HepG2 (cell line): ENCODE measurements at regions not wholly inside any gene's neighbourhood (a gene's known extent, or its start where the extent isn't known, plus 50 kb on each side); places are given as distances from the start of the nearest gene placed in this dataset.
"Not testable (repeated sequence)": the region's sequence is repeated elsewhere in the genome, so short reads cannot be mapped to it uniquely, and the experiment has no call there.

ENCODE experiments used
- ATAC-seq: fragments of 200-7000 bp; cut with Tn5 transposase; 3 replicates; pipeline ENCODE4 v1.9.1; 2020; ENCODE audit warnings: mild to moderate bottlenecking, moderate library complexity
- BruUV-seq: library from RNA; stranded (reverse); fragments of 400-500 nt; replicated peaks from 2 replicates; lab custom pipeline; 2021; lab: Mats Ljungman, UMichigan
- CTCF ChIA-PET: fragments of 300-600 bp; formaldehyde crosslinking; extraction: SDS; loops from one replicate; lab custom pipeline; 2021; ENCODE audit warnings: low total read pairs, inconsistent platforms, low intra/inter-chr PET ratio; lab: Yijun Ruan, JAX
- POLR2A ChIA-PET: fragments of 350-600 bp; sonication (Branson Sonifier 250); formaldehyde crosslinking; loops from one replicate; lab custom pipeline; 2020; ENCODE audit warnings: antibody characterized with exemption, inconsistent platforms; lab: Yijun Ruan, JAX
- DNase-seq: peaks from one replicate; pipeline ENCODE4 v3.0.0-alpha.2; 2015; ENCODE audit warnings: low spot score
- FAIRE-seq: peaks from 3 replicates; lab custom pipeline; 2011; peaks lifted over from hg19 to GRCh38; lab: Jason Lieb, UNC
- H2AFZ ChIP-seq: one replicate; pipeline ENCODE4 v1.6.1; 2011; ENCODE audit warnings: low read length, inconsistent platforms
- H3K27ac ChIP-seq: fragments of 300-600 bp; 3 replicates; pipeline ENCODE4 v1.8.0; 2011; ENCODE audit warnings: mixed run types, mild to moderate bottlenecking, mixed read lengths, low read length, inconsistent platforms; ENCODE audit not compliant: insufficient read depth; ENCODE audit errors: extremely low read length
- H3K27me3 ChIP-seq, 2 experiments: fragments of 200-600 bp in 1 of 2; 2 replicates in 1 of 2; 3 replicates in 1 of 2; pipeline versions ENCODE4 v1.6.0 to v1.8.0; 2011; ENCODE audit warnings: low read length in 2 of 2, mild to moderate bottlenecking in 2 of 2, moderate library complexity in 2 of 2, inconsistent platforms in 1 of 2; ENCODE audit not compliant: insufficient read depth in 2 of 2, control insufficient read depth in 1 of 2
- H3K36me3 ChIP-seq, 2 experiments: fragments of 200-600 bp in 1 of 2; replicated peaks in 1 of 2; 2 replicates in 1 of 2; 3 replicates in 1 of 2; pipeline versions ENCODE4 v1.5.1 to v1.8.0; 2011; ENCODE audit warnings: low read length in 2 of 2, inconsistent platforms in 1 of 2; ENCODE audit not compliant: insufficient read depth in 2 of 2, control insufficient read depth in 1 of 2
- H3K4me1 ChIP-seq: 2 replicates; pipeline ENCODE4 v1.5.1; 2012; ENCODE audit warnings: low read length, inconsistent platforms; ENCODE audit not compliant: insufficient read depth
- H3K4me2 ChIP-seq: 2 replicates; pipeline ENCODE4 v1.6.0; 2011; ENCODE audit warnings: low read depth, low read length, inconsistent platforms
- H3K4me3 ChIP-seq, 3 experiments: fragments of 200-600 bp in 1 of 3; sonication (generic), shearing (Covaris generic) in 1 of 3; replicated peaks in 1 of 3; 2 replicates each; pipeline ENCODE4 v1.5.1; 2011 to 2016; ENCODE audit warnings: low read length in 3 of 3, inconsistent platforms in 2 of 3, low read depth in 2 of 3, mild to moderate bottlenecking in 2 of 3, control low read depth in 1 of 3, mixed read lengths in 1 of 3; ENCODE audit not compliant: insufficient read depth in 1 of 3
- H3K79me2 ChIP-seq: one replicate; pipeline ENCODE4 v1.6.1; 2011; ENCODE audit warnings: low read length, inconsistent platforms; ENCODE audit not compliant: insufficient read depth
- H3K9ac ChIP-seq: 2 replicates; pipeline ENCODE4 v1.6.0; 2011; ENCODE audit warnings: mild to moderate bottlenecking, low read depth, low read length, inconsistent platforms; ENCODE audit not compliant: insufficient read depth
- H3K9me3 ChIP-seq: 2 replicates; pipeline ENCODE4 v1.5.1; 2012; ENCODE audit warnings: mild to moderate bottlenecking, low read length
- H4K20me1 ChIP-seq: 2 replicates; pipeline ENCODE4 v1.6.0; 2011; ENCODE audit warnings: inconsistent platforms, mild to moderate bottlenecking, low read length, moderate library complexity; ENCODE audit not compliant: insufficient read depth
- PAWR ChIP-seq: sonication (generic); formaldehyde crosslinking; IDR thresholded peaks from 2 replicates; pipeline ENCODE4 v1.4.0; 2020; ENCODE audit warnings: missing genetic modification reagents, mild to moderate bottlenecking, borderline replicate concordance
- ZMAT3 ChIP-seq: sonication (generic); formaldehyde crosslinking; conservative IDR thresholded peaks from 2 replicates; pipeline ENCODE4 v1.7.0; 2021; ENCODE audit warnings: missing genetic modification reagents
- ZNF546 ChIP-seq: sonication (generic); formaldehyde crosslinking; conservative IDR thresholded peaks from 2 replicates; pipeline ENCODE4 v1.8.1; 2023; ENCODE audit warnings: mild to moderate bottlenecking, missing genetic modification reagents
- in situ Hi-C: cut with HindIII; loops from 2 replicates; pipeline ENCODE4 v1.10.0; 2017; ENCODE audit warnings: low pct_unique_long_range_greater_than_20kb; ENCODE audit not compliant: extremely low pct_ligation_motif_present
- intact Hi-C: fragments of 100-400 bp; cut with micrococcal nuclease; formaldehyde crosslinking; loops from one replicate; pipeline ENCODE4 v1.10.0; 2022; ENCODE audit not compliant: unreplicated experiment
- TF ChIP-seq, protein P1 (sequence below): sonication (generic); formaldehyde crosslinking; IDR thresholded peaks from 2 replicates; pipeline ENCODE4 v1.4.0; 2020; ENCODE audit warnings: mild to moderate bottlenecking, missing genetic modification reagents
- TF ChIP-seq, protein P2 (sequence below): sonication (generic); formaldehyde crosslinking; IDR thresholded peaks from one replicate; pipeline ENCODE4 v1.5.1; 2020; ENCODE audit warnings: mild to moderate bottlenecking, missing genetic modification reagents; ENCODE audit errors: not compliant biosample characterization

DNA sequence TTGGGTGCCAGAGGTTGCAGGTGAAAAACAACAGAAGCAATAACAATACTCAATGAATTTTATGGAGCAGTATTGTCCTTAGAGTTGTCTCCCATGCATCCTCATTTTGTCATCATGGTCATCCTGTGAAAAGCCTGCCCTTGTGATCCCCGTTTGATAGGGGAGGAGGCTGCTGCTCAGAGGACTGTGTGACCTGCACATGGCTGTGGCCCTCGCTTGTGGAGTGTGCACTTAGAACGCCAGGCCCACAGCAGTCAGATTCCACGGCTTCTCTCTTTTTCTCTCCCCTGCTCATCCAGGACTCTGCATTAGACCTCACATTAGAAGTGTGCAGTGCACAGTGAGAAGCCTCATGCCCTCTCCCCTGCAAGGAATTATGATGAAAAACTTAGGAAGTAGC, 491.1 kb upstream of the KLF6 start (continued):
- TF ChIP-seq, protein P1, sequence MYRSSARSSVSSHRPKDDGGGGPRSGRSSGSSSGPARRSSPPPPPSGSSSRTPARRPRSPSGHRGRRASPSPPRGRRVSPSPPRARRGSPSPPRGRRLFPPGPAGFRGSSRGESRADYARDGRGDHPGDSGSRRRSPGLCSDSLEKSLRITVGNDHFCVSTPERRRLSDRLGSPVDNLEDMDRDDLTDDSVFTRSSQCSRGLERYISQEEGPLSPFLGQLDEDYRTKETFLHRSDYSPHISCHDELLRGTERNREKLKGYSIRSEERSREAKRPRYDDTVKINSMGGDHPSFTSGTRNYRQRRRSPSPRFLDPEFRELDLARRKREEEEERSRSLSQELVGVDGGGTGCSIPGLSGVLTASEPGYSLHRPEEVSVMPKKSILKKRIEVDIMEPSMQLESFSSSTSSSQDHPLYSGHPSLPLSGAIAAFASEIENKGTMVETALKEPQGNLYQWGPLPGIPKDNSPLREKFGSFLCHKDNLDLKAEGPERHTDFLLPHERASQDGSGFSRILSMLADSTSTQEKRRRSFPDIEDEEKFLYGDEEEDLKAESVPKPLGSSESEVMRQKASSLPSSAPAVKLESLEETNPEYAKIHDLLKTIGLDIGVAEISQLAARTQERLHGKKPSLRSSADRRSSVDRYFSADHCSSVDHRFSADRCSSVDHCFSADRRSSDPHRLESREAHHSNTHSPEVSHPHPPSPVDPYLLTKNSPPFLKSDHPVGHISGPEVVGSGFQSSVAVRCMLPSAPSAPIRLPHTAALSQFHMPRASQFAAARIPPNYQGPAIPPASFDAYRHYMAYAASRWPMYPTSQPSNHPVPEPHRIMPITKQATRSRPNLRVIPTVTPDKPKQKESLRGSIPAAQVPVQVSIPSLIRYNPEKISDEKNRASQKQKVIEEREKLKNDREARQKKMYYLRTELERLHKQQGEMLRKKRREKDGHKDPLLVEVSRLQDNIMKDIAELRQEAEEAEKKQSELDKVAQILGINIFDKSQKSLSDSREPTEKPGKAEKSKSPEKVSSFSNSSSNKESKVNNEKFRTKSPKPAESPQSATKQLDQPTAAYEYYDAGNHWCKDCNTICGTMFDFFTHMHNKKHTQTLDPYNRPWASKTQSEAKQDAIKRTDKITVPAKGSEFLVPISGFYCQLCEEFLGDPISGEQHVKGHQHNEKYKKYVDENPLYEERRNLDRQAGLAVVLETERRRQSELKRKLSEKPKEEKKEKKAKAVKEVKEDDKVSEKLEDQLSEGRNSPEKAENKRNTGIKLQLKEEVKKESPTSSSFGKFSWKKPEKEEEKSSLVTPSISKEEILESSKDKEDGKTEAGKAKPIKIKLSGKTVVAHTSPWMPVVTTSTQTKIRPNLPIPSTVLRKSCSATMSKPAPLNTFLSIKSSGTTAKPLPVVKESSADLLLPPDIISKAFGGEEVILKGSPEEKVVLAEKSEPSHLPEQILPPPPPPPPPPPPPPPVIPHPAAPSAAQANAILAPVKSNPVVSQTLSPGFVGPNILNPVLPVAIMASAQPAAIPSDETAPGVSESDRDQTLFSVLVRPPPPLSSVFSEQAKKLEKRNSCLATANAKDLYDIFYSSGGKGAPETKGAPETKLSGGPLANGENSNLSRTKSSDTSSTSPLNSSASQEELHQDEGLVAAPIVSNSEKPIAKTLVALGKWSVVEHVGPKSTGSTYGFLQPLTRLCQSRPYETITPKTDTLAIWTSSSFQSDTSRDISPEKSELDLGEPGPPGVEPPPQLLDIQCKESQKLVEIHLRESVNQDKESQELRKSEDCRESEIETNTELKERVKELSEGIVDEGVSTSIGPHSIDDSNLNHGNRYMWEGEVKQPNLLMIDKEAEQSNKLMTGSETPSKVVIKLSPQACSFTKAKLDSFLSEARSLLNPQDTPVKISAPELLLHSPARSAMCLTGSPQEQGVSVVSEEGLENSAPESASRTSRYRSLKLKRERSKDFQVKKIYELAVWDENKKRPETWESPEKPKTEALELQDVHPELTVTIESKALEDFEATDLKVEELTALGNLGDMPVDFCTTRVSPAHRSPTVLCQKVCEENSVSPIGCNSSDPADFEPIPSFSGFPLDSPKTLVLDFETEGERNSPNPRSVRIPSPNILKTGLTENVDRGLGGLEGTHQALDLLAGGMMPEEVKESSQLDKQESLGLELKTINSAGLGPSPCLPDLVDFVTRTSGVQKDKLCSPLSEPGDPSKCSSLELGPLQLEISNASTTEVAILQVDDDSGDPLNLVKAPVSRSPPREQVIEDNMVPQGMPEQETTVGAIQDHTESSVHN (CRISPR knock-in tag) = no peak
- TF ChIP-seq, protein P2, sequence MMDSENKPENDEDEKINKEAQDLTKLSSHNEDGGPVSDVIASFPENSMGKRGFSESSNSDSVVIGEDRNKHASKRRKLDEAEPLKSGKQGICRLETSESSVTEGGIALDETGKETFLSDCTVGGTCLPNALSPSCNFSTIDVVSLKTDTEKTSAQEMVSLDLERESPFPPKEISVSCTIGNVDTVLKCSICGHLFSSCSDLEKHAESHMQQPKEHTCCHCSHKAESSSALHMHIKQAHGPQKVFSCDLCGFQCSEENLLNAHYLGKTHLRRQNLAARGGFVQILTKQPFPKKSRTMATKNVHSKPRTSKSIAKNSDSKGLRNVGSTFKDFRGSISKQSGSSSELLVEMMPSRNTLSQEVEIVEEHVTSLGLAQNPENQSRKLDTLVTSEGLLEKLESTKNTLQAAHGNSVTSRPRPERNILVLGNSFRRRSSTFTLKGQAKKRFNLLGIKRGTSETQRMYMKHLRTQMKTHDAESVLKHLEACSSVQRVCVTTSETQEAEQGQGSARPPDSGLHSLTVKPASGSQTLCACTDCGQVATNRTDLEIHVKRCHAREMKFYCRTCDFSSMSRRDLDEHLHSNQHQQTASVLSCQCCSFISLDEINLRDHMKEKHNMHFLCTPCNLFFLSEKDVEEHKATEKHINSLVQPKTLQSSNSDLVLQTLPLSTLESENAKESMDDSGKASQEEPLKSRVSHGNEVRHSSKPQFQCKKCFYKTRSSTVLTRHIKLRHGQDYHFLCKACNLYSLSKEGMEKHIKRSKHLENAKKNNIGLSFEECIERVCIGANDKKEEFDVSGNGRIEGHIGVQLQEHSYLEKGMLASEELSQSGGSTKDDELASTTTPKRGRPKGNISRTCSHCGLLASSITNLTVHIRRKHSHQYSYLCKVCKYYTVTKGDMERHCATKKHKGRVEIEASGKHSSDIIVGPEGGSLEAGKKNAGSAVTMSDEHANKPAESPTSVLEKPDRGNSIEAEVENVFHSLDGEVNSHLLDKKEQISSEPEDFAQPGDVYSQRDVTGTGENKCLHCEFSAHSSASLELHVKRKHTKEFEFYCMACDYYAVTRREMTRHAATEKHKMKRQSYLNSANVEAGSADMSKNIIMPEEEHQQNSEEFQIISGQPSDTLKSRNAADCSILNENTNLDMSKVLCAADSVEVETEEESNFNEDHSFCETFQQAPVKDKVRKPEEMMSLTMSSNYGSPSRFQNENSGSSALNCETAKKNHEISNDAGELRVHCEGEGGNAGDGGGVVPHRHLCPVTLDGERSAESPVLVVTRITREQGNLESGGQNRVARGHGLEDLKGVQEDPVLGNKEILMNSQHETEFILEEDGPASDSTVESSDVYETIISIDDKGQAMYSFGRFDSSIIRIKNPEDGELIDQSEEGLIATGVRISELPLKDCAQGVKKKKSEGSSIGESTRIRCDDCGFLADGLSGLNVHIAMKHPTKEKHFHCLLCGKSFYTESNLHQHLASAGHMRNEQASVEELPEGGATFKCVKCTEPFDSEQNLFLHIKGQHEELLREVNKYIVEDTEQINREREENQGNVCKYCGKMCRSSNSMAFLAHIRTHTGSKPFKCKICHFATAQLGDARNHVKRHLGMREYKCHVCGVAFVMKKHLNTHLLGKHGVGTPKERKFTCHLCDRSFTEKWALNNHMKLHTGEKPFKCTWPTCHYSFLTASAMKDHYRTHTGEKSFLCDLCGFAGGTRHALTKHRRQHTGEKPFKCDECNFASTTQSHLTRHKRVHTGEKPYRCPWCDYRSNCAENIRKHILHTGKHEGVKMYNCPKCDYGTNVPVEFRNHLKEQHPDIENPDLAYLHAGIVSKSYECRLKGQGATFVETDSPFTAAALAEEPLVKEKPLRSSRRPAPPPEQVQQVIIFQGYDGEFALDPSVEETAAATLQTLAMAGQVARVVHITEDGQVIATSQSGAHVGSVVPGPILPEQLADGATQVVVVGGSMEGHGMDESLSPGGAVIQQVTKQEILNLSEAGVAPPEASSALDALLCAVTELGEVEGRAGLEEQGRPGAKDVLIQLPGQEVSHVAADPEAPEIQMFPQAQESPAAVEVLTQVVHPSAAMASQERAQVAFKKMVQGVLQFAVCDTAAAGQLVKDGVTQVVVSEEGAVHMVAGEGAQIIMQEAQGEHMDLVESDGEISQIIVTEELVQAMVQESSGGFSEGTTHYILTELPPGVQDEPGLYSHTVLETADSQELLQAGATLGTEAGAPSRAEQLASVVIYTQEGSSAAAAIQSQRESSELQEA = no peak
- no peak for TF ChIP-seq ZNF546 (CRISPR knock-in tag)
- no peak for TF ChIP-seq ZMAT3 (CRISPR knock-in tag)
- no peak for TF ChIP-seq PAWR (CRISPR knock-in tag)

DNA sequence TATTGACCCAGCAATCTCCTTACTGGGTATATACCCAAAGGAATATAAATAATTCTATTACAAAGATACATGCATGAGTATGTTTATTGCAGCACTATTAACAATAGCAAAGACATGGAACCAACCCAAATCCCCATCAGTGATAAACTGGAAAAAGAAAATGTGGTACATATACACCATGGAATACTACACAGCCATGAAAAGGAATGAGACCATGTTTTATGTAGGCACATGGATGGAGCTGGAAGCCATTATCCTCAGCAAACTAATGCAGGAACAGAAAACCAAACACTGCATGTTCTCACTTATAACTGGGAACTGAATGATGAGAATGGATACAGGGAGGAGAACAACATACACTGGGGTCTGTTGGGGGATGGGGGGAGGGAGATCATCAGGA, 489.7 kb upstream of the KLF6 start:
- BruUV-seq, H3K4me1 ChIP-seq, intact Hi-C loops, FAIRE-seq, H3K9me3 ChIP-seq, POLR2A ChIA-PET, DNase-seq, H3K9ac ChIP-seq, H4K20me1 ChIP-seq, H2AFZ ChIP-seq, H3K27me3 ChIP-seq, ATAC-seq, H3K27ac ChIP-seq, H3K79me2 ChIP-seq, CTCF ChIA-PET, H3K4me2 ChIP-seq, in situ Hi-C loops, H3K4me3 ChIP-seq, H3K36me3 ChIP-seq: not testable (repeated sequence)
